Myocyte (in vitro differentiated cells): ENCODE measurements at regions not wholly inside any gene's neighbourhood (a gene's known extent, or its start where the extent isn't known, plus 50 kb on each side); places are given as distances from the start of the nearest gene placed in this dataset.
A peak's percentile ranks its signal among the peaks of the same experiment; 100 is the strongest.

ENCODE experiments used
- DNase-seq: peaks from one replicate; pipeline ENCODE4 v3.0.0-alpha.2; 2012; ENCODE audit warnings: low read depth

- DNase-seq: no peak
These were observed 52.3 kb downstream of the HDGFL1 start for GRCh38 chr6:22621701-22622100.

GRCh38 chr6:22622351-22622750 lies 53.0 kb downstream of the HDGFL1 start:
- peak; percentile 25 for DNase-seq

GRCh38 chr6:22622813-22623212 lies 53.4 kb downstream of the HDGFL1 start:
- DNase-seq: no peak

- DNase-seq: no peak
These were observed 58.3 kb downstream of the HDGFL1 start for GRCh38 chr6:22627644-22628043.

GRCh38 chr6:22631091-22631490 lies 61.7 kb downstream of the HDGFL1 start:
- peak; percentile 94 for DNase-seq

GRCh38 chr6:22632581-22633145 lies 63.3 kb downstream of the HDGFL1 start:
- DNase-seq: no peak

- DNase-seq: peak; percentile 90
These were observed 67.1 kb downstream of the HDGFL1 start for GRCh38 chr6:22636452-22636851.

GRCh38 chr6:22637782-22638181 lies 68.4 kb downstream of the HDGFL1 start:
- DNase-seq: no peak

- DNase-seq: no peak
These were observed 69.0 kb downstream of the HDGFL1 start for GRCh38 chr6:22638320-22638719.

GRCh38 chr6:22642254-22642653 lies 72.9 kb downstream of the HDGFL1 start:
- DNase-seq: no peak

GRCh38 chr6:22643780-22644179 lies 74.4 kb downstream of the HDGFL1 start:
- no peak for DNase-seq

GRCh38 chr6:22647719-22648118 lies 78.4 kb downstream of the HDGFL1 start:
- DNase-seq: no peak

GRCh38 chr6:22651731-22652130 lies 82.4 kb downstream of the HDGFL1 start:
- DNase-seq: peak; percentile 87

GRCh38 chr6:22653980-22654610 lies 84.7 kb downstream of the HDGFL1 start:
- no peak for DNase-seq

GRCh38 chr6:22656706-22657351 lies 87.5 kb downstream of the HDGFL1 start:
- DNase-seq: no peak

GRCh38 chr6:22657352-22657980 lies 88.1 kb downstream of the HDGFL1 start:
- peak; percentile 77 for DNase-seq

GRCh38 chr6:22658183-22658582 lies 88.8 kb downstream of the HDGFL1 start:
- no peak for DNase-seq

GRCh38 chr6:22658934-22659333 lies 89.6 kb downstream of the HDGFL1 start:
- DNase-seq: peak; percentile 83

- no peak for DNase-seq
These were observed 95.6 kb downstream of the HDGFL1 start for GRCh38 chr6:22664968-22665367.

- no peak for DNase-seq
These were observed 96.7 kb downstream of the HDGFL1 start for GRCh38 chr6:22666021-22666420.

- DNase-seq: no peak
These were observed 97.2 kb downstream of the HDGFL1 start for GRCh38 chr6:22666586-22666985.

GRCh38 chr6:22667855-22668254 lies 98.5 kb downstream of the HDGFL1 start:
- DNase-seq: no peak
